ENCODE measurements at regions not wholly inside any gene's neighbourhood (a gene's known extent, or its start where the extent isn't known, plus 50 kb on each side); places are given as distances from the start of the nearest gene placed in this dataset.
"Not testable (repeated sequence)": the region's sequence is repeated elsewhere in the genome, so short reads cannot be mapped to it uniquely, and the experiment has no call there.

- Histone ChIP-seq H3K27ac (ENCODE audit: low read length) (no peak overlapping the region), H3K27me3 (ENCODE audit: control insufficient read depth, insufficient read depth) (no peaks in the 10 kb centered on the region), H3K4me1 (ENCODE audit: control insufficient read depth, insufficient read depth, low read length) (no peaks in the 10 kb centered on the region), H3K9me3 (ENCODE audit: control insufficient read depth, low read length) (no peaks in the 10 kb centered on the region), H3K4me3 (ENCODE audit: low read length) (no peak overlapping the region)
- 93% methylated on average over 2 of the region's 2 CpGs for WGBS
- no peak for ATAC-seq
- intact Hi-C loops (cut with DNase I): no loop called here
- DNase-seq: no peak
Measured at GRCh38 chr2:20499387-20499786, 52.5 kb downstream of the RHOB start.

- H3K4me3 ChIP-seq (ENCODE audit: low read length): no peak overlapping the region
- H3K27me3 ChIP-seq (ENCODE audit: control insufficient read depth, insufficient read depth): no peaks in the 10 kb centered on the region
- no peak for DNase-seq
- H3K4me1 ChIP-seq (ENCODE audit: control insufficient read depth, insufficient read depth, low read length): no peaks in the 10 kb centered on the region
- no peaks in the 10 kb centered on the region for H3K9me3 ChIP-seq (ENCODE audit: control insufficient read depth, low read length)
- 82% methylated on average over 4 of the region's 4 CpGs for WGBS
- no peak overlapping the region for H3K27ac ChIP-seq (ENCODE audit: low read length)
- intact Hi-C loops (cut with DNase I): no loop called here
- peak in 1 of 2 donors; percentile 50 for ATAC-seq
Measured at GRCh38 chr2:20501974-20502373, 55.1 kb downstream of the RHOB start.

- intact Hi-C loops (cut with DNase I); H3K4me1 ChIP-seq (ENCODE audit: control insufficient read depth, insufficient read depth, low read length); DNase-seq; H3K27ac ChIP-seq (ENCODE audit: low read length); ATAC-seq; H3K4me3 ChIP-seq (ENCODE audit: low read length); H3K27me3 ChIP-seq (ENCODE audit: control insufficient read depth, insufficient read depth); H3K9me3 ChIP-seq (ENCODE audit: control insufficient read depth, low read length): not testable (repeated sequence)
- WGBS: 92% methylated on average over 12 of the region's 12 CpGs
Measured at GRCh38 chr2:20502496-20502895, 55.6 kb downstream of the RHOB start.

- intact Hi-C loops (cut with DNase I): no loop called here
- Histone ChIP-seq H3K27ac (ENCODE audit: low read length) (no peak overlapping the region), H3K9me3 (ENCODE audit: control insufficient read depth, low read length) (no peaks in the 10 kb centered on the region), H3K27me3 (ENCODE audit: control insufficient read depth, insufficient read depth) (no peaks in the 10 kb centered on the region), H3K4me1 (ENCODE audit: control insufficient read depth, insufficient read depth, low read length) (no peaks in the 10 kb centered on the region), H3K4me3 (ENCODE audit: low read length) (no peak overlapping the region)
- DNase-seq: no peak
- no peak for ATAC-seq
Measured at GRCh38 chr2:20504174-20504573, 57.3 kb downstream of the RHOB start.

- no peak overlapping the region for H3K27ac ChIP-seq (ENCODE audit: low read length)
- intact Hi-C loops (cut with DNase I): no loop called here
- DNase-seq (no peak), ATAC-seq (peak in 1 of 2 donors; percentile 30)
- H3K27me3 ChIP-seq (ENCODE audit: control insufficient read depth, insufficient read depth): no peaks in the 10 kb centered on the region
- no peak overlapping the region for H3K4me3 ChIP-seq (ENCODE audit: low read length)
- 80% methylated on average over 4 of the region's 4 CpGs for whole genome bisulfite sequencing
- H3K4me1 ChIP-seq (ENCODE audit: control insufficient read depth, insufficient read depth, low read length): no peaks in the 10 kb centered on the region
- no peaks in the 10 kb centered on the region for H3K9me3 ChIP-seq (ENCODE audit: control insufficient read depth, low read length)
Measured at GRCh38 chr2:20506201-20506685, 59.4 kb downstream of the RHOB start.

- Histone ChIP-seq H3K9me3 (ENCODE audit: control insufficient read depth, low read length) (no peaks in the 10 kb centered on the region), H3K27ac (ENCODE audit: low read length) (no peak overlapping the region), H3K27me3 (ENCODE audit: control insufficient read depth, insufficient read depth) (no peaks in the 10 kb centered on the region), H3K4me3 (ENCODE audit: low read length) (no peak overlapping the region), H3K4me1 (ENCODE audit: control insufficient read depth, insufficient read depth, low read length) (no peaks in the 10 kb centered on the region)
- ATAC-seq (no peak), DNase-seq (no peak)
- intact Hi-C loops (cut with DNase I): no loop called here
- WGBS: 60% methylated on average over 5 of the region's 5 CpGs
Measured at GRCh38 chr2:20507166-20507692, 60.4 kb downstream of the RHOB start.

- ATAC-seq (no peak), DNase-seq (no peak)
- Histone ChIP-seq H3K27me3 (ENCODE audit: control insufficient read depth, insufficient read depth) (no peaks in the 10 kb centered on the region), H3K4me3 (ENCODE audit: low read length) (no peak overlapping the region), H3K27ac (ENCODE audit: low read length) (no peak overlapping the region), H3K9me3 (ENCODE audit: control insufficient read depth, low read length) (no peaks in the 10 kb centered on the region), H3K4me1 (ENCODE audit: control insufficient read depth, insufficient read depth, low read length) (no peaks in the 10 kb centered on the region)
- intact Hi-C loops (cut with DNase I): no loop called here
Measured at GRCh38 chr2:20507711-20508110, 60.8 kb downstream of the RHOB start.

GRCh38 chr2:20509301-20509769 is 62.5 kb downstream of the RHOB start:
- whole genome bisulfite sequencing: 90% methylated on average over 6 of the region's 6 CpGs
- no peak for DNase-seq
- no peak for ATAC-seq
- no peaks in the 10 kb centered on the region for H3K4me1 ChIP-seq (ENCODE audit: control insufficient read depth, insufficient read depth, low read length)
- H3K9me3 ChIP-seq (ENCODE audit: control insufficient read depth, low read length): no peaks in the 10 kb centered on the region
- intact Hi-C loops (cut with DNase I): no loop called here
- no peak overlapping the region for H3K4me3 ChIP-seq (ENCODE audit: low read length)
- no peak overlapping the region for H3K27ac ChIP-seq (ENCODE audit: low read length)
- no peaks in the 10 kb centered on the region for H3K27me3 ChIP-seq (ENCODE audit: control insufficient read depth, insufficient read depth)

- WGBS: 65% methylated on average over 15 of the region's 15 CpGs
- H3K9me3 ChIP-seq (ENCODE audit: control insufficient read depth, low read length): no peaks in the 10 kb centered on the region
- peak in 1 of 3 donors; percentile 71 for DNase-seq
- no peaks in the 10 kb centered on the region for H3K27me3 ChIP-seq (ENCODE audit: control insufficient read depth, insufficient read depth)
- H3K27ac ChIP-seq (ENCODE audit: low read length): no peak overlapping the region
- intact Hi-C loops (cut with DNase I): loop anchor here in 1 of 4 donors (10.0 kb wide), 1 partner anchor 115 kb away; no protein-coding TSS in a partner anchor
- no peaks in the 10 kb centered on the region for H3K4me1 ChIP-seq (ENCODE audit: control insufficient read depth, insufficient read depth, low read length)
- ATAC-seq: peak; percentile 30 to 53
- no peak overlapping the region for H3K4me3 ChIP-seq (ENCODE audit: low read length)
Measured at GRCh38 chr2:20509770-20510490, 63.1 kb downstream of the RHOB start.

GRCh38 chr2:20511130-20511529 is 64.3 kb downstream of the RHOB start:
- no peaks in the 10 kb centered on the region for H3K9me3 ChIP-seq (ENCODE audit: control insufficient read depth, low read length)
- no peak overlapping the region for H3K4me3 ChIP-seq (ENCODE audit: low read length)
- H3K27ac ChIP-seq (ENCODE audit: low read length): no peak overlapping the region
- no peaks in the 10 kb centered on the region for H3K27me3 ChIP-seq (ENCODE audit: control insufficient read depth, insufficient read depth)
- 91% methylated on average over 5 of the region's 5 CpGs for WGBS
- no peaks in the 10 kb centered on the region for H3K4me1 ChIP-seq (ENCODE audit: control insufficient read depth, insufficient read depth, low read length)
- intact Hi-C loops (cut with DNase I): loop anchor here in 1 of 4 donors (10.0 kb wide), 1 partner anchor 114 kb away; no protein-coding TSS in a partner anchor
- DNase-seq (no peak), ATAC-seq (no peak)

GRCh38 chr2:20512061-20512605 is 65.3 kb downstream of the RHOB start:
- H3K4me3 ChIP-seq (ENCODE audit: low read length): no peak overlapping the region
- no peaks in the 10 kb centered on the region for H3K4me1 ChIP-seq (ENCODE audit: control insufficient read depth, insufficient read depth, low read length)
- DNase-seq (peak in 1 of 3 donors; percentile 33), ATAC-seq (no peak)
- WGBS: 97% methylated on average over 11 of the region's 11 CpGs
- intact Hi-C loops (cut with DNase I): loop anchor here in 1 of 4 donors (10.0 kb wide), 1 partner anchor 113 kb away; no protein-coding TSS in a partner anchor
- H3K27ac ChIP-seq (ENCODE audit: low read length): no peak overlapping the region
- no peaks in the 10 kb centered on the region for H3K27me3 ChIP-seq (ENCODE audit: control insufficient read depth, insufficient read depth)
- no peaks in the 10 kb centered on the region for H3K9me3 ChIP-seq (ENCODE audit: control insufficient read depth, low read length)

Measured in right cardiac atrium (tissue), 5 donors.